Astrocyte of the cerebellum (primary cell): ENCODE measurements at regions not wholly inside any gene's neighbourhood (a gene's known extent, or its start where the extent isn't known, plus 50 kb on each side); places are given as distances from the start of the nearest gene placed in this dataset.

ENCODE experiments used
- DNase-seq: peaks from one replicate; pipeline ENCODE4 v3.0.0-alpha.2; 2011; ENCODE audit warnings: low read depth
- H3K4me3 ChIP-seq: 2 replicates; pipeline ENCODE4 v1.5.1; 2011; ENCODE audit warnings: mild to moderate bottlenecking, low read depth, low read length, moderate library complexity
- in situ Hi-C: cut with HindIII; loops from 2 replicates; pipeline ENCODE4 v1.10.0; 2017; ENCODE audit warnings: low sequenced_read_pairs
- TF ChIP-seq, protein P1 (sequence below): IDR thresholded peaks from 2 replicates; pipeline ENCODE4 v1.5.1; 2012; ENCODE audit warnings: low read length, low read depth, moderate library complexity, mild to moderate bottlenecking; ENCODE audit errors: missing control alignments

DNA sequence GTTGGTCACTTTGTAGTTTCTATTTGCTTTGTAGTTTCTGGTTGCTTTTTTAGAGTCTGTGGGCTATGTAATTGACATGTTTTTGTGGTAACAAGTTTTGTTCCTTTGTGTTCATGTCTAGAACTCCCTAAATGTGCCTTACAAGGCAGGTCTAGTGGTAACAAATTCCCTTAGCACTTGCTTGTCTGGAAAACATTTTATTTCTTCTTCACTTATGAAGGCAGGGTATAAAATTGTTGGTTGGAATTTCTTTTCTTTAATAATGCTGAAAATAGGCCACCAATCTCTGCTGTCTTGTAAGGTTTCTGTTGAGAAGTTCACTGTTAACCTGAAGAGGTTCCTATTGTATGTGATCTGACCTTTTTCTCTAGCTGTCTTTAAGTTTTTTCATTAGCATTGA is 383.6 kb downstream of the EPHA7 start:
- DNase-seq = no peak
- TF ChIP-seq, protein P1, sequence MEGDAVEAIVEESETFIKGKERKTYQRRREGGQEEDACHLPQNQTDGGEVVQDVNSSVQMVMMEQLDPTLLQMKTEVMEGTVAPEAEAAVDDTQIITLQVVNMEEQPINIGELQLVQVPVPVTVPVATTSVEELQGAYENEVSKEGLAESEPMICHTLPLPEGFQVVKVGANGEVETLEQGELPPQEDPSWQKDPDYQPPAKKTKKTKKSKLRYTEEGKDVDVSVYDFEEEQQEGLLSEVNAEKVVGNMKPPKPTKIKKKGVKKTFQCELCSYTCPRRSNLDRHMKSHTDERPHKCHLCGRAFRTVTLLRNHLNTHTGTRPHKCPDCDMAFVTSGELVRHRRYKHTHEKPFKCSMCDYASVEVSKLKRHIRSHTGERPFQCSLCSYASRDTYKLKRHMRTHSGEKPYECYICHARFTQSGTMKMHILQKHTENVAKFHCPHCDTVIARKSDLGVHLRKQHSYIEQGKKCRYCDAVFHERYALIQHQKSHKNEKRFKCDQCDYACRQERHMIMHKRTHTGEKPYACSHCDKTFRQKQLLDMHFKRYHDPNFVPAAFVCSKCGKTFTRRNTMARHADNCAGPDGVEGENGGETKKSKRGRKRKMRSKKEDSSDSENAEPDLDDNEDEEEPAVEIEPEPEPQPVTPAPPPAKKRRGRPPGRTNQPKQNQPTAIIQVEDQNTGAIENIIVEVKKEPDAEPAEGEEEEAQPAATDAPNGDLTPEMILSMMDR = no peak
- in situ Hi-C loops = no loop called here
- no peak overlapping the region for H3K4me3 ChIP-seq

DNA sequence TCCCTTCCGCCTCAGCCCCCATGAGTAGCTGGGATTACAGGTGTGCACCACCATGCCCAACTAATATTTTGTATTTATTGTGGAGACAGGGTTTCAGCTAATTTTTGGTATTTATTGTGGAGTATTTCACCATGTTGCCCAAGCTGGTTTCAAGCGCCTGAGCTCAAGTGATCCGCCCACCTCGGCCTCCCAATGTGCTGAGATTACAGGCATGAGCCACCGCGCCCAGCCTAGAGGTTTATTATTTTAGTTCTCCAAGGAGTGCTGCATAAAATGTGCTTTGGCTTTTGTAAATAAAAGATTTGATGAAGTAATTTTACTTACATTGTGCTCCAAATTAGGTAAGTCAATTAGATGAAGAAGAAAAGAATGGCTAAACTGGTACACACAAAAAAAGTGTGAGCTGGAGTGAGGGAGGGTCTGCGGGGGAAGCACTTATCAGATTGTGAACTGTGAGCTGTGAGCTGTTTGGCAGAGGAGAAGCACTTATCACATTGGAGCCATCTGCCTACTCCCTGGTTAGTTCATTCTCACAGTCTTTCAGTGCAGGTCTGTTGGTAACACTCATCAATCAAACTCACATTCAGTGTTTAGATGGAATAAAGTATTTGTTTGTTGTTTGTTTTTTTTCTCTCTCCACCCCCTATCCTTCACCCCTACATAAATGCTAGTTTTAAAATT is 398.0 kb downstream of the EPHA7 start:
- TF ChIP-seq, protein P1 = no peak
- no peak for DNase-seq
- in situ Hi-C loops = no loop called here

DNA sequence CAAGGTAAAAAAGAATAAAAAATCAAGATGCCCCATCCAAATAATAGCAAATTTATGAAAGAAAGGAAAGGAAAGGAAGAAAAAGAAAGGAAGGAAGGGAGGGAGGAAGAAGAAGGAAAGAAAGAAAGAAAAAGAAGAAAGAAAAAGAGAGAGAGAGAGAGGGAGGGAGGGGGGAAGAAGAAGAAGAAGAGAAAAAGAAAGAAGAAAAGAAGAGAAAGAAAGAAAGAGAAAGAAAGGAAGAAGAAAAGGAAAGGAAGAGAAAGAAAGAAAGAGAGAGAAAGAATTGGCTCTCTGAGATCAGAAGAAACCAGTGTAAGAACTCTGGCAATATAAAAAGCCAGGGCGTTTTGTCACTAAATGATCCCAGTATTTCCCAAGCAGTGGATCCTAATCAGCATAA is 401.7 kb downstream of the EPHA7 start:
- DNase-seq = no peak
- in situ Hi-C loops = no loop called here
- TF ChIP-seq, protein P1 = no peak

More for the DNA sequence above, 398.0 kb downstream of the EPHA7 start:
- H3K4me3 ChIP-seq = no peak overlapping the region

DNA sequence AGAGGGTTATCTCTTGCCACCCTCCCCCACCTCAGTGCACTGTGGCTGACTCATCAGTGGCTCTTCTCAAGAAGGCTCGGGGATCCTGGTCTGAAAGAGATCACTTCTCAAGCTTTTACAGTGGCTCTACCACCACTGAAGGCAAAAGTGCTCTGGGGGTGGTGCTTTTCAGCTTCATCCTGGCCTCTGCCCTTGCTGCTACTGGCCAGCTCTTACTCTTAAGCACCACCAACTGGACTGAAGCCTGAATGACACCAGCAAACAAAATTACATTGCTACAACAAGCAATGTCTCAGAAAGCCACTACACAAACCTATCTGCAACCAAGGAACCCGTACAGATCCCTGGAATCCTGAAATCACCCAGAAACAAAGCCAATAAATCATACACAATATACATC is 402.1 kb downstream of the EPHA7 start:
- TF ChIP-seq, protein P1 = peak; percentile 1
- in situ Hi-C loops = no loop called here
- no peak for DNase-seq
- H3K4me3 ChIP-seq = no peak overlapping the region

More for the DNA sequence above, 401.7 kb downstream of the EPHA7 start:
- H3K4me3 ChIP-seq = no peak overlapping the region

DNA sequence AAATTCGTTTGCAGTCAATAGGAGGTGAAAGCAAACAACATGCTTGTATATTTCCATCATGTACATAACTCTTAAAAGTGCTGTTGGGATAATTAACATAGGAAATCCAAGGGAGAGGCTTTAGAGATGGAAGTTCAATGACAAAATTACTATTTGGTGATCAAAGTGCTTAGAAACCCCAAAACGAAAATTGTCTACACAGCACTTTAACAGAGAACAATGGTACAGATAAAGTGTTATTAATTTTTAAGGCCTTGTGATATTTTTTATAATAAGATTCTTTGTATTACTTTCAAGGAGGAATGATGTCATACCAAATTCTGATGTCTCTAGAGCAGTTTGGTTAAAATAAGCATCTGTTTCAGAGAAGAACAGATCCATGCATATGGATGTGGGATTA is 406.3 kb downstream of the EPHA7 start:
- in situ Hi-C loops = no loop called here
- no peak for DNase-seq
- TF ChIP-seq, protein P1 = no peak
- H3K4me3 ChIP-seq = no peak overlapping the region

DNA sequence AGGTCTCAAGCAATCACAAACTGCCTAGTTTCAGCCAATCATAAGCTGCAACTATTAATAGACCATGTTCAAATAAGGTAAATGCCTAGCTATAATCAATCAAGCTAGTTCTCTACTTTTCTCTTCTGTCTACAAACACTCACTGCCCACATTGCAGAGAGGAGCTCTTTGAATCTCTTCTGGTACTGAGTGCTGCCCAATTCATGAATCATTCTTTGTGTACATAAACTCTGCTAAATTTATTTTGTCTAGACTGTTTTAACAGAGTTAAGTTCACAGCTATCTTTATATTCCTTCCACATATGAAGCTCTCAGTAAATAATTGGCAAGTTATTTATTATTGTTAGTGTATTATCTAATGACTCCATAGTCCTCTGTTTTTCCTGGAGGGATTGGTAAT is 411.0 kb downstream of the EPHA7 start:
- no peak overlapping the region for H3K4me3 ChIP-seq
- in situ Hi-C loops = no loop called here
- TF ChIP-seq, protein P1 = no peak
- no peak for DNase-seq
